HepG2 (cell line): ENCODE measurements at regions not wholly inside any gene's neighbourhood (a gene's known extent, or its start where the extent isn't known, plus 50 kb on each side); places are given as distances from the start of the nearest gene placed in this dataset.

Source experiments
- ATF2 ChIP-seq: sonication (generic); formaldehyde crosslinking; IDR thresholded peaks from 2 replicates; pipeline ENCODE4 v1.4.0; 2020; ENCODE audit warnings: missing genetic modification reagents
- CTCF ChIP-seq: sonication (generic); formaldehyde crosslinking; IDR thresholded peaks from 2 replicates; pipeline ENCODE4 v1.5.0; 2020; ENCODE audit warnings: mild to moderate bottlenecking, missing genetic modification reagents, moderate library complexity
- FOXK1 ChIP-seq: sonication (generic); formaldehyde crosslinking; IDR thresholded peaks from 2 replicates; pipeline ENCODE4 v1.4.0; 2020; ENCODE audit warnings: low read depth, missing genetic modification reagents, borderline replicate concordance
- JUNB ChIP-seq: sonication (generic); formaldehyde crosslinking; IDR thresholded peaks from 2 replicates; pipeline ENCODE4 v1.8.0; 2022; ENCODE audit warnings: missing genetic modification reagents, mild to moderate bottlenecking, borderline replicate concordance
- KLF6 ChIP-seq: IDR thresholded peaks from 2 replicates; pipeline ENCODE4 v1.8.0; 2016; ENCODE audit warnings: missing biosample characterization, missing genetic modification reagents
- PAF1 ChIP-seq: IDR thresholded peaks from 2 replicates; pipeline ENCODE4 v1.6.1; 2016; ENCODE audit warnings: missing genetic modification reagents, missing compliant biosample characterization
- SNRNP70 ChIP-seq: fragments of 200-400 bp; formaldehyde crosslinking; IDR thresholded peaks from 2 replicates; pipeline ENCODE4 v1.6.1; 2017; ENCODE audit warnings: mild to moderate bottlenecking, low read depth, low read length, moderate library complexity
- TAF15 ChIP-seq: fragments of 200-400 bp; formaldehyde crosslinking; IDR thresholded peaks from one replicate; pipeline ENCODE4 v1.6.1; 2018; ENCODE audit warnings: mild to moderate bottlenecking, low read depth, low read length; ENCODE audit not compliant: poor library complexity, severe bottlenecking
- TCF7 ChIP-seq: sonication (generic); IDR thresholded peaks from 2 replicates; pipeline ENCODE4 v1.6.1; 2016; ENCODE audit warnings: antibody characterized with exemption, low read depth
- TF ChIP-seq, protein P1 (sequence below), 2 experiments: IDR thresholded peaks; 2 replicates each; pipeline ENCODE4 v1.6.1; 2011 to 2012; ENCODE audit warnings: low read length in 2 of 2, borderline replicate concordance in 1 of 2, low read depth in 1 of 2, mild to moderate bottlenecking in 1 of 2, moderate library complexity in 1 of 2

- TF ChIP-seq CTCF (CRISPR knock-in tag) (no peak), JUNB (CRISPR knock-in tag) (no peak), FOXK1 (CRISPR knock-in tag) (no peak), KLF6 (no peak), PAF1 (CRISPR knock-in tag) (no peak), ATF2 (CRISPR knock-in tag) (no peak), TAF15 (no peak), TCF7 (no peak), SNRNP70 (no peak)
- TF ChIP-seq, protein P1, sequence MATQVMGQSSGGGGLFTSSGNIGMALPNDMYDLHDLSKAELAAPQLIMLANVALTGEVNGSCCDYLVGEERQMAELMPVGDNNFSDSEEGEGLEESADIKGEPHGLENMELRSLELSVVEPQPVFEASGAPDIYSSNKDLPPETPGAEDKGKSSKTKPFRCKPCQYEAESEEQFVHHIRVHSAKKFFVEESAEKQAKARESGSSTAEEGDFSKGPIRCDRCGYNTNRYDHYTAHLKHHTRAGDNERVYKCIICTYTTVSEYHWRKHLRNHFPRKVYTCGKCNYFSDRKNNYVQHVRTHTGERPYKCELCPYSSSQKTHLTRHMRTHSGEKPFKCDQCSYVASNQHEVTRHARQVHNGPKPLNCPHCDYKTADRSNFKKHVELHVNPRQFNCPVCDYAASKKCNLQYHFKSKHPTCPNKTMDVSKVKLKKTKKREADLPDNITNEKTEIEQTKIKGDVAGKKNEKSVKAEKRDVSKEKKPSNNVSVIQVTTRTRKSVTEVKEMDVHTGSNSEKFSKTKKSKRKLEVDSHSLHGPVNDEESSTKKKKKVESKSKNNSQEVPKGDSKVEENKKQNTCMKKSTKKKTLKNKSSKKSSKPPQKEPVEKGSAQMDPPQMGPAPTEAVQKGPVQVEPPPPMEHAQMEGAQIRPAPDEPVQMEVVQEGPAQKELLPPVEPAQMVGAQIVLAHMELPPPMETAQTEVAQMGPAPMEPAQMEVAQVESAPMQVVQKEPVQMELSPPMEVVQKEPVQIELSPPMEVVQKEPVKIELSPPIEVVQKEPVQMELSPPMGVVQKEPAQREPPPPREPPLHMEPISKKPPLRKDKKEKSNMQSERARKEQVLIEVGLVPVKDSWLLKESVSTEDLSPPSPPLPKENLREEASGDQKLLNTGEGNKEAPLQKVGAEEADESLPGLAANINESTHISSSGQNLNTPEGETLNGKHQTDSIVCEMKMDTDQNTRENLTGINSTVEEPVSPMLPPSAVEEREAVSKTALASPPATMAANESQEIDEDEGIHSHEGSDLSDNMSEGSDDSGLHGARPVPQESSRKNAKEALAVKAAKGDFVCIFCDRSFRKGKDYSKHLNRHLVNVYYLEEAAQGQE (IDR thresholded peaks at IDR 0.05; ENCODE audit: borderline replicate concordance in 1 of 2, low read depth in 1 of 2, low read length in 2 of 2) = no peak
These were observed 118.0 kb downstream of the OTUD1 start for GRCh38 chr10:23556727-23557440.
